Right ventricle myocardium superior (tissue), 1 donor: ENCODE measurements at regions not wholly inside any gene's neighbourhood (a gene's known extent, or its start where the extent isn't known, plus 50 kb on each side); places are given as distances from the start of the nearest gene placed in this dataset.
A peak's percentile ranks its signal among the peaks of the same experiment; 100 is the strongest.
"Not testable (repeated sequence)": the region's sequence is repeated elsewhere in the genome, so short reads cannot be mapped to it uniquely, and the experiment has no call there.

Source experiments
- ATAC-seq: fragments of 200-7000 bp; cut with Tn5 transposase; one replicate; pipeline ENCODE4 v1.9.1; 2020; ENCODE audit warnings: mild to moderate bottlenecking; ENCODE audit not compliant: poor library complexity
- DNase-seq: peaks from one replicate; pipeline ENCODE4 v3.0.0-alpha.2; 2020
- intact Hi-C: fragments of 100-400 bp; cut with DNase I; formaldehyde crosslinking; loops from one replicate; pipeline ENCODE4 v1.11.2; 2022
- donor health status: DM: no; HTN: yes; CAD: no; lungs with severe emphysema.

- intact Hi-C loops, result no loop called here
- no peak for ATAC-seq
These were observed 102.0 kb downstream of the HNMT start for GRCh38 chr2:138066139-138066806.

GRCh38 chr2:138066841-138067240 is 102.6 kb downstream of the HNMT start:
- ATAC-seq (no peak), DNase-seq (no peak)
- intact Hi-C loops, result no loop called here

More at GRCh38 chr2:138066139-138066806, 102.0 kb downstream of the HNMT start:
- DNase-seq, result no peak

- ATAC-seq, DNase-seq, intact Hi-C loops: not testable (repeated sequence)
These were observed 104.4 kb downstream of the HNMT start for GRCh38 chr2:138068669-138069068.

GRCh38 chr2:138071042-138071719 is 106.9 kb downstream of the HNMT start:
- DNase-seq, intact Hi-C loops, ATAC-seq: not testable (repeated sequence)

- ATAC-seq, result no peak
- intact Hi-C loops, result no loop called here
- DNase-seq, result no peak
These were observed 107.7 kb downstream of the HNMT start for GRCh38 chr2:138071720-138072719.

GRCh38 chr2:138078153-138078552 is 113.9 kb downstream of the HNMT start:
- DNase-seq (no peak), ATAC-seq (no peak)
- intact Hi-C loops, result no loop called here

GRCh38 chr2:138079976-138080375 is 115.7 kb downstream of the HNMT start:
- intact Hi-C loops, result no loop called here
- ATAC-seq, result no peak
- DNase-seq, result no peak

GRCh38 chr2:138081225-138082073 is 117.2 kb downstream of the HNMT start:
- DNase-seq (no peak), ATAC-seq (no peak)
- intact Hi-C loops, result no loop called here

GRCh38 chr2:138084206-138084605 is 119.9 kb downstream of the HNMT start:
- ATAC-seq (no peak), DNase-seq (no peak)
- intact Hi-C loops, result no loop called here

GRCh38 chr2:138085441-138085840 is 121.2 kb downstream of the HNMT start:
- intact Hi-C loops, ATAC-seq, DNase-seq: not testable (repeated sequence)

- DNase-seq (no peak), ATAC-seq (peak; percentile 73)
- intact Hi-C loops, result no loop called here
These were observed 122.3 kb downstream of the HNMT start for GRCh38 chr2:138086576-138086975.

- no peak for DNase-seq
- intact Hi-C loops, result no loop called here
- ATAC-seq, result peak; percentile 25
These were observed 123.7 kb downstream of the HNMT start for GRCh38 chr2:138087751-138088593.

- intact Hi-C loops, result no loop called here
- ATAC-seq, result peak; percentile 67
These were observed 126.1 kb downstream of the HNMT start for GRCh38 chr2:138090330-138090729.

GRCh38 chr2:138093455-138093854 is 129.2 kb downstream of the HNMT start:
- intact Hi-C loops, result no loop called here
- no peak for ATAC-seq

More at GRCh38 chr2:138090330-138090729, 126.1 kb downstream of the HNMT start:
- DNase-seq, result no peak

GRCh38 chr2:138094031-138094430 is 129.8 kb downstream of the HNMT start:
- no peak for ATAC-seq
- intact Hi-C loops, result no loop called here
- DNase-seq, result no peak

More at GRCh38 chr2:138093455-138093854, 129.2 kb downstream of the HNMT start:
- DNase-seq, result no peak

- intact Hi-C loops, result no loop called here
- no peak for DNase-seq
- no peak for ATAC-seq
These were observed 131.1 kb downstream of the HNMT start for GRCh38 chr2:138095336-138095735.

- DNase-seq, ATAC-seq, intact Hi-C loops: not testable (repeated sequence)
These were observed 135.0 kb downstream of the HNMT start for GRCh38 chr2:138099288-138099687.
